Neural progenitor cell (in vitro differentiated cells): ENCODE measurements at regions not wholly inside any gene's neighbourhood (a gene's known extent, or its start where the extent isn't known, plus 50 kb on each side); places are given as distances from the start of the nearest gene placed in this dataset.

Experiments used
- DNase-seq: peaks from one replicate; pipeline ENCODE4 v3.0.0-alpha.2; 2016; ENCODE audit warnings: low spot score
- H2AFZ ChIP-seq: fragments of 200-600 bp; sonication (generic); replicated peaks from 2 replicates; pipeline ENCODE4 v1.6.1; 2016; ENCODE audit warnings: antibody characterized with exemption
- H3F3A ChIP-seq: fragments of 200-600 bp; sonication (generic); 2 replicates; pipeline ENCODE4 v1.6.1; 2016; ENCODE audit warnings: antibody characterized with exemption, low read depth
- H3K27ac ChIP-seq: fragments of 200-600 bp; sonication (generic); 2 replicates; pipeline ENCODE4 v1.5.1; 2016; ENCODE audit warnings: mild to moderate bottlenecking
- H3K27me3 ChIP-seq: fragments of 200-600 bp; sonication (generic); 2 replicates; pipeline ENCODE4 v1.6.1; 2016; ENCODE audit warnings: mild to moderate bottlenecking, moderate library complexity
- H3K36me3 ChIP-seq: fragments of 200-600 bp; sonication (generic); 2 replicates; pipeline ENCODE4 v1.5.1; 2016
- H3K4me1 ChIP-seq: fragments of 200-600 bp; sonication (generic); 2 replicates; pipeline ENCODE4 v1.6.1; 2016; ENCODE audit warnings: mixed run types
- H3K4me2 ChIP-seq: fragments of 200-600 bp; sonication (generic); 2 replicates; pipeline ENCODE4 v1.6.1; 2016
- H3K4me3 ChIP-seq: fragments of 200-600 bp; sonication (generic); 2 replicates; pipeline ENCODE4 v1.5.1; 2016
- H3K79me2 ChIP-seq: fragments of 200-600 bp; sonication (generic); 2 replicates; pipeline ENCODE4 v1.6.1; 2016; ENCODE audit warnings: low read depth
- H3K9ac ChIP-seq: fragments of 200-600 bp; sonication (generic); 2 replicates; pipeline ENCODE4 v1.6.1; 2016
- H3K9me3 ChIP-seq: fragments of 200-600 bp; sonication (generic); 2 replicates; pipeline ENCODE4 v1.5.1; 2016; ENCODE audit warnings: low read depth
- H4K20me1 ChIP-seq: fragments of 200-600 bp; sonication (generic); 2 replicates; pipeline ENCODE4 v1.6.1; 2016; ENCODE audit warnings: low read depth
- H3K27ac Mint-ChIP-seq: 3 replicates; pipeline ENCODE4 v1.8.0; 2021; ENCODE audit warnings: mixed read lengths
- H3K27me3 Mint-ChIP-seq: 2 replicates; pipeline ENCODE4 v1.8.0; 2022; ENCODE audit warnings: low read depth, mild to moderate bottlenecking, inconsistent platforms, moderate library complexity, mixed read lengths; ENCODE audit not compliant: insufficient read depth
- H3K36me3 Mint-ChIP-seq: 3 replicates; pipeline ENCODE4 v1.8.0; 2021; ENCODE audit warnings: mixed read lengths
- H3K4me1 Mint-ChIP-seq: 3 replicates; pipeline ENCODE4 v1.8.0; 2021; ENCODE audit warnings: mixed read lengths
- H3K4me3 Mint-ChIP-seq: 3 replicates; pipeline ENCODE4 v1.8.0; 2021; ENCODE audit warnings: mild to moderate bottlenecking, moderate library complexity, mixed read lengths
- H3K9me3 Mint-ChIP-seq: 3 replicates; pipeline ENCODE4 v1.8.0; 2020; ENCODE audit warnings: mixed read lengths
- CTCF ChIP-seq: fragments of 200-600 bp; sonication (generic); IDR thresholded peaks from 2 replicates; pipeline ENCODE4 v1.5.1; 2017; ENCODE audit warnings: antibody characterized with exemption, mild to moderate bottlenecking
- EZH2 ChIP-seq: fragments of 200-600 bp; sonication (generic); IDR thresholded peaks from 2 replicates; pipeline ENCODE4 v1.6.1; 2017; ENCODE audit warnings: antibody characterized with exemption, mild to moderate bottlenecking, moderate library complexity
- EZH2phosphoT487 ChIP-seq: fragments of 200-600 bp; sonication (generic); IDR thresholded peaks from 2 replicates; pipeline ENCODE4 v1.6.1; 2017; ENCODE audit warnings: antibody characterized with exemption

- H3K27me3 Mint-ChIP-seq = peaks cover 3% of the 10 kb centered on the region
- H3K4me3 Mint-ChIP-seq = no peak overlapping the region
- H3K9ac ChIP-seq = no peak overlapping the region
- no peak for DNase-seq
- TF ChIP-seq CTCF = no peak
- H3K27ac Mint-ChIP-seq = no peak overlapping the region
- H4K20me1 ChIP-seq = no peaks in the 10 kb centered on the region
- H3K36me3 ChIP-seq = no peaks in the 10 kb centered on the region
- H3K4me1 ChIP-seq = peaks cover 22% of the 10 kb centered on the region
- H3K27ac ChIP-seq = no peak overlapping the region
- H3K4me1 Mint-ChIP-seq = peaks cover 22% of the 10 kb centered on the region
- H3F3A ChIP-seq = no peaks in the 10 kb centered on the region
- H3K79me2 ChIP-seq = no peaks in the 10 kb centered on the region
- peaks cover 2% of the 10 kb centered on the region for H3K36me3 Mint-ChIP-seq
- H2AFZ ChIP-seq = no peak overlapping the region
- H3K4me3 ChIP-seq = no peak overlapping the region
- H3K9me3 ChIP-seq = no peaks in the 10 kb centered on the region
- H3K9me3 Mint-ChIP-seq = peaks cover 7% of the 10 kb centered on the region
- no peaks in the 10 kb centered on the region for H3K27me3 ChIP-seq
- H3K4me2 ChIP-seq = no peak overlapping the region
Observed at GRCh38 chr13:106122234-106122633, 413.2 kb downstream of the EFNB2 start.

- H3K36me3 Mint-ChIP-seq = peaks cover 2% of the 10 kb centered on the region
- no peak overlapping the region for H3K27ac Mint-ChIP-seq
- TF ChIP-seq EZH2 (no peak), CTCF (no peak), EZH2phosphoT487 (no peak)
Observed at GRCh38 chr13:106121173-106121754, 414.2 kb downstream of the EFNB2 start.

GRCh38 chr13:106118996-106119395 lies 416.5 kb downstream of the EFNB2 start:
- no peak overlapping the region for H3K9ac ChIP-seq
- no peaks in the 10 kb centered on the region for H3F3A ChIP-seq
- H3K36me3 ChIP-seq = no peaks in the 10 kb centered on the region
- Mint-ChIP-seq H3K27me3 (peaks cover 5% of the 10 kb centered on the region), H3K36me3 (peaks cover 2% of the 10 kb centered on the region), H3K27ac (peak overlapping the region; percentile 91), H3K4me3 (no peak overlapping the region), H3K4me1 (peaks cover 22% of the 10 kb centered on the region), H3K9me3 (peaks cover 3% of the 10 kb centered on the region)
- no peaks in the 10 kb centered on the region for H4K20me1 ChIP-seq
- H3K4me1 ChIP-seq = peaks cover 29% of the 10 kb centered on the region
- no peaks in the 10 kb centered on the region for H3K9me3 ChIP-seq
- no peak overlapping the region for H3K4me2 ChIP-seq
- no peak overlapping the region for H3K4me3 ChIP-seq
- H3K27ac ChIP-seq = no peak overlapping the region
- H3K27me3 ChIP-seq = no peaks in the 10 kb centered on the region
- peak overlapping the region; percentile 63 for H2AFZ ChIP-seq
- no peaks in the 10 kb centered on the region for H3K79me2 ChIP-seq
- TF ChIP-seq EZH2phosphoT487 = no peak
- no peak for TF ChIP-seq EZH2
- TF ChIP-seq CTCF = no peak
- DNase-seq = no peak

More at GRCh38 chr13:106121173-106121754, 414.2 kb downstream of the EFNB2 start:
- no peak overlapping the region for H3K27ac ChIP-seq
- H3F3A ChIP-seq = no peaks in the 10 kb centered on the region
- no peaks in the 10 kb centered on the region for H3K27me3 ChIP-seq
- Mint-ChIP-seq H3K4me3 (no peak overlapping the region), H3K27me3 (peaks cover 3% of the 10 kb centered on the region), H3K9me3 (peaks cover 3% of the 10 kb centered on the region), H3K4me1 (peaks cover 22% of the 10 kb centered on the region)
- no peak overlapping the region for H3K4me2 ChIP-seq
- no peaks in the 10 kb centered on the region for H3K36me3 ChIP-seq
- no peak for DNase-seq
- H3K9ac ChIP-seq = no peak overlapping the region
- peaks cover 29% of the 10 kb centered on the region for H3K4me1 ChIP-seq
- no peaks in the 10 kb centered on the region for H3K79me2 ChIP-seq
- no peaks in the 10 kb centered on the region for H3K9me3 ChIP-seq
- H4K20me1 ChIP-seq = no peaks in the 10 kb centered on the region
- H2AFZ ChIP-seq = no peak overlapping the region
- H3K4me3 ChIP-seq = no peak overlapping the region
